ENCODE measurements at regions not wholly inside any gene's neighbourhood (a gene's known extent, or its start where the extent isn't known, plus 50 kb on each side); places are given as distances from the start of the nearest gene placed in this dataset.
A peak's percentile ranks its signal among the peaks of the same experiment; 100 is the strongest.

- TF ChIP-seq ZNF518B (CRISPR knock-in tag; IDR thresholded peaks at IDR 0.05) (no peak), SLC30A9 (CRISPR knock-in tag; IDR thresholded peaks at IDR 0.05) (no peak), HMBOX1 (IDR thresholded peaks at IDR 0.05) (no peak), CEBPZ (IDR thresholded peaks at IDR 0.05; ENCODE audit: borderline replicate concordance, low read depth, low read length) (no peak), TFAP4 (CRISPR knock-in tag; IDR thresholded peaks at IDR 0.05; ENCODE audit: borderline replicate concordance) (no peak), MCM3 (IDR thresholded peaks at IDR 0.05) (no peak), TCF15 (CRISPR knock-in tag; IDR thresholded peaks at IDR 0.05) (peak; percentile 71; the same call in 1 of the 2 replicates), ZC3H11A (IDR thresholded peaks at IDR 0.05; ENCODE audit: low read depth, low read length) (no peak), FOXA1 (IDR thresholded peaks at IDR 0.05; ENCODE audit: borderline replicate concordance) (no peak), RBM17 (IDR thresholded peaks at IDR 0.05; ENCODE audit: borderline replicate concordance, low read depth, low read length) (no peak), TBL1XR1 (IDR thresholded peaks at IDR 0.05; ENCODE audit: low read length in 2 of 2) (peak; percentile 53 to 87; a peak in 2 of 4 replicates), SP2 (IDR thresholded peaks at IDR 0.05; ENCODE audit: extremely low read depth, low read depth, low read length, poor library complexity, severe bottlenecking) (no peak), SRF (CRISPR knock-in tag; IDR thresholded peaks at IDR 0.05) (no peak; a peak in 1 of 4 replicates), HOXB6 (CRISPR knock-in tag; IDR thresholded peaks at IDR 0.05; ENCODE audit: borderline replicate concordance) (no peak)
Observed at GRCh38 chr6:119626884-119627619, 277.5 kb upstream of the MAN1A1 start (continued).
